HCT116 (cell line): ENCODE measurements at regions not wholly inside any gene's neighbourhood (a gene's known extent, or its start where the extent isn't known, plus 50 kb on each side); places are given as distances from the start of the nearest gene placed in this dataset.

Source experiments
- ATAC-seq: fragments of 200-7000 bp; cut with Tn5 transposase; 2 replicates; pipeline ENCODE4 v1.9.1; 2020; ENCODE audit warnings: mild to moderate bottlenecking, moderate library complexity
- BruUV-seq: library from RNA; stranded (reverse); fragments of 400-500 nt; replicated peaks from 2 replicates; lab custom pipeline; 2021; lab: Mats Ljungman, UMichigan
- CTCF ChIA-PET: fragments of 300-600 bp; sonication (Branson Sonifier 250); formaldehyde crosslinking; loops from one replicate; lab custom pipeline; 2021; ENCODE audit warnings: antibody characterized with exemption; lab: Charles Lee
- POLR2A ChIA-PET: fragments of 300-600, 350-600 bp; sonication (Branson Sonifier 250); formaldehyde crosslinking; loops from one replicate; lab custom pipeline; 2021; ENCODE audit warnings: antibody characterized with exemption; lab: Charles Lee
- RAD21 ChIA-PET, 2 experiments: fragments of 300-600 bp; sonication (Branson Sonifier 250); formaldehyde crosslinking; loops; one replicate each; lab custom pipeline; 2023; ENCODE audit warnings: low total read pairs in 2 of 2; ENCODE audit not compliant: uncharacterized antibody in 2 of 2, unreplicated experiment in 2 of 2, low non-redundant PET in 1 of 2; lab: Charles Lee
- DNase-seq: peaks from one replicate; pipeline ENCODE4 v3.0.0-alpha.2; 2010; ENCODE audit warnings: low read depth, low spot score
- H2AFZ ChIP-seq: fragments of 200-600 bp; shearing (Covaris generic), sonication (generic); 2 replicates; pipeline ENCODE4 v1.6.1; 2017; ENCODE audit warnings: low read depth, mixed run types, mixed read lengths, antibody characterized with exemption, low read length; ENCODE audit not compliant: poor library complexity, severe bottlenecking
- H3K27ac ChIP-seq: 2 replicates; pipeline ENCODE4 v1.5.1; 2012; ENCODE audit warnings: low read depth, low read length
- H3K27me3 ChIP-seq: fragments of 200-600 bp; sonication (generic); 2 replicates; pipeline ENCODE4 v1.6.1; 2016; ENCODE audit warnings: mixed run types, low read length, mixed read lengths; ENCODE audit not compliant: insufficient read depth
- H3K36me3 ChIP-seq, 2 experiments: fragments of 200-500 bp in 1 of 2; fragments of 200-600 bp in 1 of 2; sonication (Bioruptor generic) in 1 of 2; sonication (generic) in 1 of 2; 2 replicates each; pipeline versions ENCODE4 v1.5.1 to v1.6.1; 2014 to 2016; ENCODE audit warnings: low read length in 2 of 2, inconsistent platforms in 1 of 2, mixed read lengths in 1 of 2, mixed run types in 1 of 2; ENCODE audit not compliant: insufficient read depth in 2 of 2, control insufficient read depth in 1 of 2
- H3K4me1 ChIP-seq, 2 experiments: fragments of 200-600 bp in 1 of 2; sonication (generic) in 1 of 2; 2 replicates each; pipeline versions ENCODE4 v1.5.1 to v1.6.1; 2012 to 2017; ENCODE audit warnings: low read length in 2 of 2, inconsistent platforms in 1 of 2, mild to moderate bottlenecking in 1 of 2, mixed read lengths in 1 of 2, mixed run types in 1 of 2, moderate library complexity in 1 of 2; ENCODE audit not compliant: insufficient read depth in 2 of 2, control insufficient read depth in 1 of 2
- H3K4me2 ChIP-seq: fragments of 200-600 bp; sonication (generic); 2 replicates; pipeline ENCODE4 v1.6.1; 2017; ENCODE audit warnings: mixed run types, low read length, mixed read lengths
- H3K4me3 ChIP-seq, 2 experiments: fragments of 200-600 bp in 1 of 2; sonication (generic) in 1 of 2; replicated peaks in 1 of 2; 2 replicates each; pipeline ENCODE4 v1.5.1; 2011 to 2016; ENCODE audit warnings: low read length in 2 of 2, control low read depth in 1 of 2, low read depth in 1 of 2, mild to moderate bottlenecking in 1 of 2, mixed read lengths in 1 of 2, mixed run types in 1 of 2
- H3K79me2 ChIP-seq: fragments of 200-600 bp; sonication (generic); 2 replicates; pipeline ENCODE4 v1.6.1; 2017; ENCODE audit warnings: mild to moderate bottlenecking, mixed run types, low read length, moderate library complexity, mixed read lengths; ENCODE audit not compliant: insufficient read depth
- H3K9ac ChIP-seq: fragments of 200-600 bp; sonication (generic); 2 replicates; pipeline ENCODE4 v1.6.1; 2016; ENCODE audit warnings: low read length, mixed read lengths
- H3K9me2 ChIP-seq: fragments of 200-600 bp; sonication (generic), shearing (Covaris generic); 2 replicates; pipeline ENCODE4 v1.6.1; 2017; ENCODE audit warnings: mixed run types, mild to moderate bottlenecking, moderate library complexity; ENCODE audit not compliant: insufficient read depth
- H3K9me3 ChIP-seq, 2 experiments: fragments of 200-500 bp in 1 of 2; fragments of 200-600 bp in 1 of 2; sonication (Bioruptor generic) in 1 of 2; sonication (generic) in 1 of 2; 2 replicates each; pipeline ENCODE4 v1.6.1; 2014 to 2017; ENCODE audit warnings: low read length in 2 of 2, mixed read lengths in 2 of 2, inconsistent platforms in 1 of 2, low read depth in 1 of 2, mild to moderate bottlenecking in 1 of 2, mixed run types in 1 of 2, moderate library complexity in 1 of 2; ENCODE audit not compliant: control insufficient read depth in 1 of 2, insufficient read depth in 1 of 2
- H4K20me1 ChIP-seq: fragments of 200-600 bp; sonication (generic), shearing (Covaris generic); 2 replicates; pipeline ENCODE4 v1.6.1; 2017; ENCODE audit warnings: mixed run types, mild to moderate bottlenecking, moderate library complexity; ENCODE audit not compliant: insufficient read depth
- CBX3 ChIP-seq: IDR thresholded peaks from 2 replicates; pipeline ENCODE4 v1.6.1; 2012; ENCODE audit warnings: low read depth
- CEBPB ChIP-seq: IDR thresholded peaks from 2 replicates; pipeline ENCODE4 v1.6.1; 2012; ENCODE audit warnings: low read depth
- EGR1 ChIP-seq: IDR thresholded peaks from 2 replicates; pipeline ENCODE4 v1.6.1; 2012; ENCODE audit warnings: low read depth
- ELF1 ChIP-seq: IDR thresholded peaks from 2 replicates; pipeline ENCODE4 v1.6.1; 2012; ENCODE audit warnings: low read depth, borderline replicate concordance
- EZH2 ChIP-seq: fragments of 200-600 bp; sonication (generic); IDR thresholded peaks from 2 replicates; pipeline ENCODE4 v1.6.1; 2017; ENCODE audit warnings: antibody characterized with exemption, mixed run types
- EZH2phosphoT487 ChIP-seq: fragments of 200-600 bp; IDR thresholded peaks from 2 replicates; pipeline ENCODE4 v1.6.1; 2018; ENCODE audit warnings: antibody characterized with exemption, borderline replicate concordance
- FOSL1 ChIP-seq: IDR thresholded peaks from 2 replicates; pipeline ENCODE4 v1.6.1; 2012; ENCODE audit warnings: low read depth
- JUND ChIP-seq: IDR thresholded peaks from 2 replicates; pipeline ENCODE4 v1.6.1; 2012
- MAX ChIP-seq: IDR thresholded peaks from 2 replicates; pipeline ENCODE4 v1.6.1; 2012
- POLR2A ChIP-seq: IDR thresholded peaks from 2 replicates; pipeline ENCODE4 v1.7.0; 2011; ENCODE audit warnings: borderline replicate concordance; ENCODE audit not compliant: insufficient read depth, insufficient read length; ENCODE audit errors: extremely low read depth
- RAD21 ChIP-seq: IDR thresholded peaks from 2 replicates; pipeline ENCODE4 v1.6.1; 2012; ENCODE audit warnings: low read depth, mild to moderate bottlenecking
- SIN3A ChIP-seq: IDR thresholded peaks from 2 replicates; pipeline ENCODE4 v1.6.1; 2012; ENCODE audit warnings: low read depth
- SP1 ChIP-seq: IDR thresholded peaks from 2 replicates; pipeline ENCODE4 v1.6.1; 2012; ENCODE audit warnings: low read depth
- SRF ChIP-seq: IDR thresholded peaks from 2 replicates; pipeline ENCODE4 v1.6.1; 2012; ENCODE audit warnings: low read depth
- TCF7L2 ChIP-seq: IDR thresholded peaks from 2 replicates; pipeline ENCODE4 v1.7.0; 2011; ENCODE audit warnings: borderline replicate concordance, inconsistent platforms; ENCODE audit not compliant: insufficient read depth, insufficient read length; ENCODE audit errors: extremely low read depth
- YY1 ChIP-seq: IDR thresholded peaks from 2 replicates; pipeline ENCODE4 v1.6.1; 2011; ENCODE audit warnings: low read length, low read depth, moderate library complexity, mild to moderate bottlenecking; ENCODE audit not compliant: insufficient replicate concordance; ENCODE audit errors: extremely low read depth
- ZBTB33 ChIP-seq: IDR thresholded peaks from 2 replicates; pipeline ENCODE4 v1.6.1; 2011; ENCODE audit warnings: mild to moderate bottlenecking, low read length, moderate library complexity; ENCODE audit not compliant: insufficient replicate concordance; ENCODE audit errors: extremely low read depth
- ZFX ChIP-seq: fragments of 450-650 bp; IDR thresholded peaks from 2 replicates; pipeline ENCODE4 v1.6.1; 2017
- intact Hi-C: fragments of 100-400 bp; cut with micrococcal nuclease; formaldehyde crosslinking; loops from 2 replicates; pipeline ENCODE4 v1.10.0; 2022
- TF ChIP-seq, protein P1 (sequence below): IDR thresholded peaks from 2 replicates; pipeline ENCODE4 v1.6.1; 2012

GRCh38 chr19:30968210-30968609 is 381.0 kb downstream of the TSHZ3 start:
- Histone ChIP-seq H3K27me3 (no peaks in the 10 kb centered on the region), H3K27ac (no peak overlapping the region), H3K4me1 (no peaks in the 10 kb centered on the region), H2AFZ (no peak overlapping the region), H4K20me1 (no peaks in the 10 kb centered on the region), H3K9me3 (peaks cover 15 to 36% of the 10 kb centered on the region in 2 experiments; a peak in 2 of 4 replicates), H3K9me2 (no peaks in the 10 kb centered on the region), H3K4me3 (no peak overlapping the region), H3K36me3 (no peaks in the 10 kb centered on the region), H3K79me2 (no peaks in the 10 kb centered on the region), H3K9ac (no peak overlapping the region), H3K4me2 (no peak overlapping the region)
- no TSS peak for BruUV-seq
- intact Hi-C loops = no loop called here
- no peak for DNase-seq
- TF ChIP-seq SP1 (no peak), MAX (no peak), EZH2phosphoT487 (no peak)
- TF ChIP-seq, protein P1, sequence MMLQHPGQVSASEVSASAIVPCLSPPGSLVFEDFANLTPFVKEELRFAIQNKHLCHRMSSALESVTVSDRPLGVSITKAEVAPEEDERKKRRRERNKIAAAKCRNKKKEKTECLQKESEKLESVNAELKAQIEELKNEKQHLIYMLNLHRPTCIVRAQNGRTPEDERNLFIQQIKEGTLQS = no peak
- RAD21 ChIA-PET = no interaction called here
- POLR2A ChIA-PET = no interaction called here
- CTCF ChIA-PET = no interaction called here
- no peak for ATAC-seq

- no peaks in the 10 kb centered on the region for H3K79me2 ChIP-seq
- no peak overlapping the region for H3K9ac ChIP-seq
- BruUV-seq = no TSS peak
- DNase-seq (no peak), ATAC-seq (no peak)
- ChIA-PET RAD21 (no interaction called here), POLR2A (no interaction called here), CTCF (no interaction called here)
- no peaks in the 10 kb centered on the region for H3K9me2 ChIP-seq
- no peaks in the 10 kb centered on the region for H3K27me3 ChIP-seq
- H3K4me2 ChIP-seq = no peak overlapping the region
- peaks cover 8 to 32% of the 10 kb centered on the region in 2 experiments; a peak in 2 of 4 replicates for H3K9me3 ChIP-seq
- H3K4me1 ChIP-seq = no peaks in the 10 kb centered on the region
- no peaks in the 10 kb centered on the region for H3K36me3 ChIP-seq
- no peak overlapping the region for H2AFZ ChIP-seq
- no peak overlapping the region for H3K27ac ChIP-seq
- H4K20me1 ChIP-seq = no peaks in the 10 kb centered on the region
- H3K4me3 ChIP-seq = no peak overlapping the region
- intact Hi-C loops = no loop called here
- no peak for TF ChIP-seq EZH2phosphoT487
- TF ChIP-seq CEBPB = no peak
- TF ChIP-seq EZH2 = no peak
- TF ChIP-seq ZFX = no peak
- TF ChIP-seq JUND = no peak
- TF ChIP-seq TCF7L2 = no peak
- TF ChIP-seq, protein P1 = no peak
- no peak for TF ChIP-seq POLR2A
- TF ChIP-seq ZBTB33 = no peak
- no peak for TF ChIP-seq SP1
- TF ChIP-seq EGR1 = no peak
- TF ChIP-seq RAD21 = no peak
- TF ChIP-seq CBX3 = no peak
- no peak for TF ChIP-seq FOSL1
- TF ChIP-seq SRF = no peak
- TF ChIP-seq ELF1 = no peak
- TF ChIP-seq MAX = no peak
- no peak for TF ChIP-seq SIN3A
- no peak for TF ChIP-seq YY1
Measured at GRCh38 chr19:30966486-30966885, 382.8 kb downstream of the TSHZ3 start.
